DMS153 treated with DMSO at 0.1 percent for 48 hours (cell line): ENCODE measurements at regions not wholly inside any gene's neighbourhood (a gene's known extent, or its start where the extent isn't known, plus 50 kb on each side); places are given as distances from the start of the nearest gene placed in this dataset.
"Not testable (repeated sequence)": the region's sequence is repeated elsewhere in the genome, so short reads cannot be mapped to it uniquely, and the experiment has no call there.

Experiments
- DNase-seq: peaks from one replicate; lab custom pipeline; 2025; ENCODE audit not compliant: unreplicated experiment; lab: John Stamatoyannopoulos, UW

- no peak for DNase-seq
Measured at GRCh38 chr1:196005426-196005825, 602.8 kb downstream of the KCNT2 start.

- DNase-seq: not testable (repeated sequence)
Measured at GRCh38 chr1:196004388-196004787, 603.9 kb downstream of the KCNT2 start.

GRCh38 chr1:196002906-196003305, 605.3 kb downstream of the KCNT2 start:
- no peak for DNase-seq

- not testable (repeated sequence) for DNase-seq
Measured at GRCh38 chr1:196002296-196002695, 605.9 kb downstream of the KCNT2 start.

- no peak for DNase-seq
Measured at GRCh38 chr1:196001188-196001587, 607.1 kb downstream of the KCNT2 start.

- DNase-seq: no peak
Measured at GRCh38 chr1:195999022-195999421, 609.2 kb downstream of the KCNT2 start.

GRCh38 chr1:195981448-195982139, 626.6 kb downstream of the KCNT2 start:
- no peak for DNase-seq

GRCh38 chr1:195979646-195980045, 628.6 kb downstream of the KCNT2 start:
- DNase-seq: no peak

GRCh38 chr1:195973311-195973904, 634.8 kb downstream of the KCNT2 start:
- DNase-seq: peak; percentile 32

GRCh38 chr1:195971589-195971988, 636.7 kb downstream of the KCNT2 start:
- no peak for DNase-seq

- no peak for DNase-seq
Measured at GRCh38 chr1:195970209-195970608, 638.0 kb downstream of the KCNT2 start.

GRCh38 chr1:195965475-195965874, 642.8 kb downstream of the KCNT2 start:
- DNase-seq: no peak

GRCh38 chr1:195965036-195965435, 643.2 kb downstream of the KCNT2 start:
- no peak for DNase-seq

- no peak for DNase-seq
Measured at GRCh38 chr1:195964516-195964915, 643.7 kb downstream of the KCNT2 start.

GRCh38 chr1:195962051-195962450, 646.2 kb downstream of the KCNT2 start:
- DNase-seq: no peak

- DNase-seq: no peak
Measured at GRCh38 chr1:195960580-195960979, 647.7 kb downstream of the KCNT2 start.

- no peak for DNase-seq
Measured at GRCh38 chr1:195958131-195958530, 650.1 kb downstream of the KCNT2 start.

- no peak for DNase-seq
Measured at GRCh38 chr1:195956845-195957244, 651.4 kb downstream of the KCNT2 start.

- DNase-seq: no peak
Measured at GRCh38 chr1:195954848-195955247, 653.4 kb downstream of the KCNT2 start.

- DNase-seq: no peak
Measured at GRCh38 chr1:195951313-195951712, 656.9 kb downstream of the KCNT2 start.

- no peak for DNase-seq
Measured at GRCh38 chr1:195948123-195948895, 659.9 kb downstream of the KCNT2 start.

GRCh38 chr1:195946500-195946899, 661.7 kb downstream of the KCNT2 start:
- no peak for DNase-seq
